BLaER1 treated with 17β-estradiol and CSF1 and Interleukin-3, amounts not matched to agents 10 nM and 100 nM (cell line): ENCODE measurements at regions not wholly inside any gene's neighbourhood (a gene's known extent, or its start where the extent isn't known, plus 50 kb on each side); places are given as distances from the start of the nearest gene placed in this dataset.

Experiments
- H3K27ac ChIP-seq, 11 experiments: shearing (Covaris generic); formaldehyde crosslinking; 2 replicates each; pipeline ENCODE4 v1.8.1; 2022
- H3K27me3 ChIP-seq, 11 experiments: shearing (Covaris generic); formaldehyde crosslinking; 2 replicates each; pipeline ENCODE4 v1.8.1; 2022
- H3K36me3 ChIP-seq, 11 experiments: shearing (Covaris generic); formaldehyde crosslinking; 2 replicates each; pipeline ENCODE4 v1.8.1; 2022
- H3K4me1 ChIP-seq, 10 experiments: shearing (Covaris generic); formaldehyde crosslinking; 2 replicates each; pipeline ENCODE4 v1.8.1; 2022
- H3K4me2 ChIP-seq, 11 experiments: shearing (Covaris generic); formaldehyde crosslinking; 2 replicates each; pipeline ENCODE4 v1.8.1; 2022
- H3K4me3 ChIP-seq, 10 experiments: shearing (Covaris generic); formaldehyde crosslinking; 2 replicates each; pipeline ENCODE4 v1.8.1; 2022
- H3K9ac ChIP-seq, 11 experiments: shearing (Covaris generic); formaldehyde crosslinking; 2 replicates each; pipeline ENCODE4 v1.8.1; 2022
- H3K9me3 ChIP-seq, 11 experiments: shearing (Covaris generic); formaldehyde crosslinking; replicated peaks in 1 of 11; 2 replicates each; pipeline ENCODE4 v1.8.1; 2022
- H4K20me1 ChIP-seq, 11 experiments: shearing (Covaris generic); formaldehyde crosslinking; 2 replicates each; pipeline ENCODE4 v1.8.1; 2022
- Cebpa-rat ChIP-seq, 11 experiments: shearing (Covaris generic); IDR thresholded peaks; 2 replicates each; pipeline ENCODE4 v1.8.1; 2022

- Histone ChIP-seq H3K4me1 (0 out of 20 replicates have a peak, but pooled peaks cover 0 to 7% (median 0%) of the 10 kb centered on the region in 10 experiments), H4K20me1 (no peaks in the 10 kb centered on the region; a peak in 1 of 22 replicates), H3K4me3 (no peak overlapping the region), H3K27ac (no peak overlapping the region), H3K27me3 (no peaks in the 10 kb centered on the region), H3K36me3 (no peaks in the 10 kb centered on the region), H3K9me3 (no peaks in the 10 kb centered on the region), H3K9ac (no peak overlapping the region), H3K4me2 (no peak overlapping the region)
- no peak for TF ChIP-seq Cebpa-rat (IDR thresholded peaks at IDR 0.05)
Observed at GRCh38 chr13:111411151-111411858, 90.9 kb downstream of the TEX29 start.

DNA sequence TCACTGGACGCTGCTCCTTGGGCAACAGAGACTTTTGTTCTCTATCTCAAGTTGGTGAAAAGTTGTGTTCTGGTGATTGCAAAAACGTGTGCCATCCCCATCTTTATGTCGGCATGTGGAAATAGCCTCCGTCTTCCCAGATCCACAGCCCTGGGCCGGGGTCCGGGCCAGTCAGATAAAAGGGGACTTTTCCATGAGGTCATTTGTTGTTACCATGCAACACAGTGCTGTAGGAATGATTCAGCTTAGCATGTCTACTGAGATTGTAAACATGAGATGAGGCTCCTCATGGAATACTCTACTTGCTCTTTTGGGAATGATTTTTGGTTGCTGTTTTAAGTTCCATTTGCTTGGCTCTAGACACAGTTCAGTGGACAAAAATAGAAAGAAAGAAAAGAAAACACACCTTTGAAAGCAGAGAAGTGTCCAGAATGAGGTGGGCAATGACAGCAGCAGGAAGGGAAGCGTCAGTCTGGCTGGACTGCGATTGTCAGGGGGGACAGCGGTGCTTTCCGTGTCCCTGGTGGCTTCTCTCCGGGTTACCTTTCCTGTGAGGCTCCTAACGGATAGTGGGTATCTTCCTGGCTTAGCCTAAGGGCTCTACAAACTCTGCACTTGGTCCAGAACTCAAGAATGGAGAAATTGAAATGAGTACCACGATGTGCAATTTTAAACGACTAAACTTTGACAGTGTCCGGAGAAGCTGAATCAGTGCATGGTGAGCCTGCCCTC is 91.6 kb downstream of the TEX29 start:
- no peak for TF ChIP-seq Cebpa-rat (IDR thresholded peaks at IDR 0.05)
- Histone ChIP-seq H3K27me3 (no peaks in the 10 kb centered on the region), H3K9me3 (no peaks in the 10 kb centered on the region), H4K20me1 (no peaks in the 10 kb centered on the region; a peak in 1 of 22 replicates), H3K4me3 (no peak overlapping the region), H3K9ac (no peak overlapping the region), H3K4me2 (no peak overlapping the region), H3K27ac (no peak overlapping the region), H3K36me3 (no peaks in the 10 kb centered on the region), H3K4me1 (0 out of 20 replicates have a peak, but pooled peaks cover 0 to 7% (median 0%) of the 10 kb centered on the region in 10 experiments)

- no peak overlapping the region for H3K27ac ChIP-seq
- no peak overlapping the region for H3K4me2 ChIP-seq
- peaks cover 0 to 3% (median 0%) of the 10 kb centered on the region in 11 experiments; a peak in 1 of 22 replicates for H4K20me1 ChIP-seq
- no peak overlapping the region for H3K9ac ChIP-seq
- H3K4me3 ChIP-seq, result no peak overlapping the region
- no peaks in the 10 kb centered on the region for H3K36me3 ChIP-seq
- TF ChIP-seq Cebpa-rat (IDR thresholded peaks at IDR 0.05), result no peak
- 0 out of 20 replicates have a peak, but pooled peaks cover 0 to 7% (median 0%) of the 10 kb centered on the region in 10 experiments for H3K4me1 ChIP-seq
- H3K27me3 ChIP-seq, result no peaks in the 10 kb centered on the region
- H3K9me3 ChIP-seq, result no peaks in the 10 kb centered on the region
Observed at GRCh38 chr13:111413407-111414187, 93.2 kb downstream of the TEX29 start.

- Histone ChIP-seq H3K4me3 (no peak overlapping the region), H4K20me1 (peaks cover 0 to 3% (median 0%) of the 10 kb centered on the region in 11 experiments; a peak in 1 of 22 replicates), H3K9me3 (no peaks in the 10 kb centered on the region), H3K27me3 (no peaks in the 10 kb centered on the region), H3K4me2 (no peak overlapping the region), H3K9ac (no peak overlapping the region), H3K36me3 (no peaks in the 10 kb centered on the region), H3K4me1 (0 out of 20 replicates have a peak, but pooled peaks cover 0 to 6% (median 0%) of the 10 kb centered on the region in 10 experiments), H3K27ac (no peak overlapping the region)
- TF ChIP-seq Cebpa-rat (IDR thresholded peaks at IDR 0.05), result no peak
Observed at GRCh38 chr13:111414341-111414740, 93.9 kb downstream of the TEX29 start.

DNA sequence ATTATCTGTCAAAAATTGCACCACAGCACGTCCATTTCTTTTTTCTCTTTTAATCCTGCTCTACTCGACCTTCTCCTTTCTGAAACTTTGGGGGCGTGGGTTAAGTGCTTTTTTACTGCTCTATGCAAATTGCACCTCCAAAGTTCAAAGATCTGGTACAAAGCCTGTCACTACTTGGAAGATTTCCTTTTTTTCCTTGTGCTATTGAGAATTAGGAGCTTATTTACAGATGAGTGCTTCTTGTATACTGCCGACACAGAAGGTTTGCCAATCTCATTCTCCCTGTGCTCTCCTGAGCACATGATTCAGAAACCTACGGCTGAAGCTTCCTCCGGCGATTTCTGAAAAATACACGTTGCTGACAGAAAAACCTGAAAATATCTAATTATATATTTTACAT is 94.8 kb downstream of the TEX29 start:
- Histone ChIP-seq H3K36me3 (no peaks in the 10 kb centered on the region), H3K9me3 (no peaks in the 10 kb centered on the region), H3K9ac (no peak overlapping the region), H3K4me1 (0 out of 20 replicates have a peak, but pooled peaks cover 0 to 4% (median 0%) of the 10 kb centered on the region in 10 experiments), H4K20me1 (peaks cover 0 to 3% (median 0%) of the 10 kb centered on the region in 11 experiments; a peak in 1 of 22 replicates), H3K4me2 (no peak overlapping the region), H3K27ac (no peak overlapping the region), H3K4me3 (no peak overlapping the region), H3K27me3 (no peaks in the 10 kb centered on the region)
- TF ChIP-seq Cebpa-rat (IDR thresholded peaks at IDR 0.05), result no peak

- Histone ChIP-seq H3K4me1 (0 out of 20 replicates have a peak, but pooled peaks cover 0 to 4% (median 0%) of the 10 kb centered on the region in 10 experiments), H4K20me1 (peaks cover 0 to 3% (median 0%) of the 10 kb centered on the region in 11 experiments; a peak in 1 of 22 replicates), H3K4me3 (no peak overlapping the region), H3K9me3 (no peaks in the 10 kb centered on the region), H3K36me3 (no peaks in the 10 kb centered on the region), H3K4me2 (no peak overlapping the region), H3K27me3 (no peaks in the 10 kb centered on the region), H3K9ac (no peak overlapping the region), H3K27ac (no peak overlapping the region)
- TF ChIP-seq Cebpa-rat (IDR thresholded peaks at IDR 0.05), result no peak
Observed at GRCh38 chr13:111415765-111416164, 95.3 kb downstream of the TEX29 start.

GRCh38 chr13:111418101-111418500 is 97.7 kb downstream of the TEX29 start:
- Histone ChIP-seq H3K4me3 (no peak overlapping the region), H3K27me3 (no peaks in the 10 kb centered on the region), H3K4me1 (0 out of 20 replicates have a peak, but pooled peaks cover 0 to 4% (median 0%) of the 10 kb centered on the region in 10 experiments), H3K9ac (no peak overlapping the region), H3K4me2 (no peak overlapping the region), H3K9me3 (no peaks in the 10 kb centered on the region), H4K20me1 (0 out of 22 replicates have a peak, but pooled peaks cover 0 to 3% (median 0%) of the 10 kb centered on the region in 11 experiments), H3K27ac (no peak overlapping the region), H3K36me3 (no peaks in the 10 kb centered on the region)
- TF ChIP-seq Cebpa-rat (IDR thresholded peaks at IDR 0.05), result no peak

- H4K20me1 ChIP-seq, result 0 out of 22 replicates have a peak, but pooled peaks cover 0 to 3% (median 0%) of the 10 kb centered on the region in 11 experiments
- no peak overlapping the region for H3K4me2 ChIP-seq
- no peak for TF ChIP-seq Cebpa-rat (IDR thresholded peaks at IDR 0.05)
- peaks cover 0 to 7% (median 0%) of the 10 kb centered on the region in 10 experiments; a peak in 5 of 20 replicates for H3K4me1 ChIP-seq
- no peak overlapping the region for H3K9ac ChIP-seq
- H3K36me3 ChIP-seq, result no peaks in the 10 kb centered on the region
- H3K4me3 ChIP-seq, result no peak overlapping the region
- no peaks in the 10 kb centered on the region for H3K9me3 ChIP-seq
- H3K27me3 ChIP-seq, result no peaks in the 10 kb centered on the region
- H3K27ac ChIP-seq, result no peak overlapping the region
Observed at GRCh38 chr13:111420113-111420876, 99.9 kb downstream of the TEX29 start.
